NCI-H1417 treated with DMSO at 0.1 percent for 48 hours (cell line): ENCODE measurements at regions not wholly inside any gene's neighbourhood (a gene's known extent, or its start where the extent isn't known, plus 50 kb on each side); places are given as distances from the start of the nearest gene placed in this dataset.
A peak's percentile ranks its signal among the peaks of the same experiment; 100 is the strongest.
"Not testable (repeated sequence)": the region's sequence is repeated elsewhere in the genome, so short reads cannot be mapped to it uniquely, and the experiment has no call there.

Experiments
- DNase-seq: peaks from one replicate; lab custom pipeline; 2025; lab: John Stamatoyannopoulos, UW

DNA sequence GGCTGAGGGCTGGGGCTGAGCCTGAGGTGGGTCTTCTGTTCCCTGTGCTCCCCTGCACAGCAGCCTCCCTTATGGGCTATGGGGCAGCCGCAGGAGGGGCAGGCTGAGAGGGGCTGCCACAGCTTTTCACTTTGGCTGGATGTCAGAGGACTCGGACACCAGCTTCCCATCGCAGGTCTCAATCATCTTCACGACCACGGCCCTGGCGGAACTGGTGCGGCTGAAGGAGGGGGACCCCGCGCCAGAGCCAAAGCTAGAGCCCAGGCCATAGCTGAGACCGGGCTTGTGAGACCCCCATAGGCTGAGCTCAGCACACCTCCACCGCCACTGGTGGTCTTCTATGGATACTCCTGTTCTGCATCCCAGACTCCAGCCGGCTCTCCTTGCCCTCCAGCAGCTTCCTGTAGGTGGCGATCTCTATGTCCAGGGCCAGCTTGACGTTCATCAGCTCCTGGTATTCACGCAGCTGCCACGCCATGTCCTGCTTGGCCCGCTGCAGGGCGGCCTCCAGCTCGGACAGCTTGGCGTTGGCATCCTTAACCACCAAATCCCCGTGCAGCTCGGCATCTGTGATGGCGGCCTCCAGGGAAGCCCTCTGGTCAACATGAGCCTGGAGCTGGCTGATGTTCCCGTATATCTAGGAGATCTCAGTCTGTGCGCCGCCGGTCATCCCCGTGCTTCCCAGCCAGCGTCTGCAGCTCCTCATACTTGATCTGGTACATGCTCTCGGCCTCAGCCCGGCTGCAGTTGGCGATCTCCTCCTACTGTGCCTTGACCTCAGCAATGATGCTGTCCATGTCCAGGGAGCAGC lies 181.7 kb upstream of the SYNPR start:
- no peak for DNase-seq

DNA sequence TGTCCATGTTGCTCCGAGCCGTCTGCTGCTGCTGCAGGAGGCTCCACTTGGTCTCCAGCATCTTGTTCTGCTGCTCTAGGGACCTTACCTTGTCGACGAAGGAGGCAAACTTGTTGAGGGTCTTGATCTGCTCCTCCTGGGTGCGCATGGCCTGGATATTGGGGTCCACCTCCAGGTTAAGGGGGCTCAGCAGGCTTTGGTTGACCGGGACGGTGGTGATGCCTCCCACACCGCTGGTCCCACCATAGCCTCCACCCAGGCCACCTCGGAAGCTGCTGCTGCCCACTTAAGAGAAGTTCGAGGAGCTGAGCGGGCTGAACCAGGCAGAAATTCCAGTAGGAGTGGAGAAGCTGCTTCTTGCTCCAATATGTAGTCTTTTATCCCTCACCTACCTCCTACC lies 180.7 kb upstream of the SYNPR start:
- no peak for DNase-seq

DNA sequence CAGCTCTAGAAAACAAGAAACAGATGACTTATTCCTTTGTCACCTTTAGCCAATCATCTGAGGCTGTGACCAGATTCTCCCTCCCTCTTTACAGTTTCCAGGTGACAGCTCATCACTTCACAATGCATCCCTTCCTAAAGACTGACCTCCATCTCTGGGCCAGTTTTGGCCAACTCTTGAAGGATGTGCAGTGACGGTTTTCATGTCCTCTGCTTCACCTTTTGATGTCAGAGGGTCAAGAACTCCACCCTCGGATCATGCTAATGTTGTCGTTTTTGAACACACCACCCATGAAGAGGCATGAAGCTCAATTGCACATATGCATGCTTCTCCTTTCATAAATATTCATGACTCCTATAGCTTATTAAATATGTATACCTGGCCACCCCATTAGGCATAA lies 161.2 kb upstream of the SYNPR start:
- no peak for DNase-seq

DNA sequence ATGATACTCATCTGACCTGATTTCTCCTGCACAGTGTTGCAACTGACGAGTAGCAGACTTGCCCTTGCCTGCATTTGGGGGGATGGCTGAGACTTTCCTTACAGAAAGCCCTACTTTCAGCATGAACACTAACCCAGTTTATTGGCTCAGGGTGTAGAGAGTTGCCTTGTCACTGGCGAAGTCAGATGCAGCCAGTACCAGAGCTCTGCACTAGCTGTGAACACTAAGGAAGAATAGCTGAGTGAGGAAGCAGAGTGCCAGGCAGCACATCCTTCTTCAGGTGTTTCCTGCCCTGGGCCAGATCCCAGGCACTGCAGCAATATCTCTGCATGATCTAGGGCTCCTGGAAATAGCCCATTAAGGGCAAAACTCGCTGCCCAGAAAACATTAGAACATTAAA lies 154.0 kb upstream of the SYNPR start:
- no peak for DNase-seq

DNA sequence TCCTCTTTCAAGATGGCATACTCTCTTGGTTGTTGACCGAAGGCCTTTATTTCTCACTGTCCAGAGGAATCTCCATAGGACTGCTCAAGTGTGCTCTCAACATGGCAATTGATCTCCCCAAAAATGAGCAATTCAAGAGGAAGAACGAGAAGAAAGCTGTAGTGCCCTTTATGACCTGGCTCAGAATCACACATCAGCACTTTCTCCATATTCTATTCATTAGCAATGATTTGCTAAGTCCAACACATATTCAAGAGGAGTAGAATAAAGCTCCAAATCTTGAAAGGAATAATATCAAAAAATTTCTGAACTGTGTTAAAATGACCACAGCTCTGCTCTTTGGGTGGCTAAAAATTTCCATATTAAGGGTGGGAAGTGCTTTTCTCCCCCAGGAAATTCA lies 151.6 kb upstream of the SYNPR start:
- DNase-seq, result no peak

DNA sequence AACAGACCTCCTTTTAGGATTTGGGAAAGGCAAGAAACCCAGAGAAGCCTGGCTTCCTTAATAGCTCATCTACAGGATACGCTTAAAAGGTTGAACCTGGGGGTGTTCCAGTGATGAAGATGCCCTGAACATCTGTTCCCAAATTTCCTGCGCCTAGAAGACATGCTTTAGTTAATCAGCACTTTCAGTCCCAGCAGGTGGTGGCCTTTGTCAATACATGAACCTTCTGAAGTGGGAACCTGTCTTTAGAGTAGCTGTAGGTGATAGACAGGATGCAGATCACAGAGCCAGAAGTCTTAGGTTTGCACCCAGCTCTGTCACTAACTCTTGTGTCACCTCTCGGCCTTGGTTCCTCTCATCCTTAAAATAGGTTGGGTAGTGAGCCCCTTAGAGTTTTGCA lies 149.7 kb upstream of the SYNPR start:
- no peak for DNase-seq

DNA sequence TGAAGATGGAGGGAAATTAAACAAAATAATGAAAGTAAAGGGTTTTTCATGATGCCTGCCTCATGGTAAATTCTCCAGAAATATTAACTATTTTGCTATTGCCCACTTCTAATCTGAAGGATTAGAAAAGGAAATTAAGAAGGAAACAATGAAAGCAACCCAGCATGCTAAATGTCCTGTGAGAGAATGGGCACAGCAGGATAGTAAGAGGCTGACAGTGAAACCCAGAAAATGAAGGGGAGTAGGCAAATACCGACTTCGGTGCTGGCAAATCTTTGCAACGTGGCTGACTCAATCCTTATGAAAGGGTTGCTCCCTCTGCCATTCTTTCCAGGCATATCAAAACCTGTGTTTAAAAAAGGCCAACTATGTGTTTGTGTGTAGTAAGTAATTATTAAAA lies 147.5 kb upstream of the SYNPR start:
- DNase-seq, result no peak

DNA sequence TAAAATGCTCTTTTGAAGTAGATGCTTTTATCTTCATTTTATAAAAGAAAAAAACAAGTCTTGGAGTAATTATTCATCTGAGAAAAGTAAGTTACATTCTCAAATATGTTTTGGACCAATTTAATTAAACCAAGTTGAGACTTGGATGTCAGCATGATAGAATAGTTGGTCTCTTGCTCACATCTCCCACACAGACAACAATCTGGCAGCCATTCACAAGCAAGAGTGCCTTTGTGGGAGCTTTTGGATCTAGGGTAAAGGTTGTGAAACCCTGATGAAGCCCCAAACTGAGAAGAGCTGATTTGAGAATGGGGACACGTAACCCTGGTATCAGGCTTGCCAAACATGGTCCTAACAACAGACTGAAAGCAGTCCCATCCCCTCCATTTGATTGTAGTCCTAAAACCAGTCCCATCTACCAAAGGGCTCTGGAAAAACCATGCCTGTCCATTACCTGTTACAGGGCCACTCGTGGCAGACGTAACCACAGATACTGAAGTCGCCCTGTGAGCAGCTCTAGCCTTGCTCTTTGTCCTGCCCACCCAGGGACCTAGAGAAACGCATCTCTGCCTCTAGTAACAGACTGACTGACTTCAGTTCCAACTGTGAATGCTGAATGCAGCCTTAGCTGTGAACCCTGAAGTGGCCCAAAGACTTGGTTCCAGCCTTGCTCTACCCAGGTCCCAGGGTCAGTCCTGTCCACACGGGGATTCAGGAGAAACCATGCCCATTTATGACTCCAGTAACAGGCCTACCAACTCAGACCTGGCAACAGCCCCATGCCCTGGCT lies 145.5 kb upstream of the SYNPR start:
- no peak for DNase-seq

DNA sequence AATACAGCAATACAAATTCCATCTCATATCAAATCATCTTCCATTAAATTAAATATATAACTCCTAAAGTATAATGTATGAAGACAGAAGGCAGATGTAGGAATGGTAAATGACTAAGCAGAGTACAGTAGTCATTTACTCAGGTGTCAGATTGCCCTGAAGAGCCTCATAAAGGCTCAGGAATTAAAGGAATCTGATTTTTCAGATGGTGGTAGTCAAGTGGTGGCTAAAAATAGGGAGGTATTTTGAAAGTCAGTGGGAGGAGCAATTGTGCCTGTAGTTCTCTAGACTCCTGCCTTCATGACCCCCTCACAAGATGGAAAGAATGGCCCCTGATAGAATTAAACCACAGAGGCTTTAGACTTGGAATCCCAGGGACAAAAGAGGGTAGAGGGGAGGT lies 142.7 kb upstream of the SYNPR start:
- no peak for DNase-seq

DNA sequence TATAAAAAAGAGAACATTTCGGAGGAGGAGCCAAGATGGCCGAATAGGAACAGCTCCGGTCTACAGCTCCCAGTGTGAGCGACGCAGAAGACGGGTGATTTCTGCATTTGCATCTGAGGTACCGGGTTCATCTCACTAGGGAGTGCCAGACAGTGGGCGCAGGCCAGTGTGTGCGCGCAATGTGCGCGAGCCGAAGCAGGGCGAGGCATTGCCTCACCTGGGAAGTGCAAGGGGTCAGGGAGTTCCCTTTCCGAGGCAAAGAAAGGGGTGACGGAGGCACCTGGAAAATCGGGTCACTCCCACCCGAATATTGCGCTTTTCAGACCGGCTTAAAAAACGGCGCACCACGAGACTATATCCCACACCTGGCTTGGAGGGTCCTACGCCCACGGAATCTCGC lies 141.9 kb upstream of the SYNPR start:
- not testable (repeated sequence) for DNase-seq

DNA sequence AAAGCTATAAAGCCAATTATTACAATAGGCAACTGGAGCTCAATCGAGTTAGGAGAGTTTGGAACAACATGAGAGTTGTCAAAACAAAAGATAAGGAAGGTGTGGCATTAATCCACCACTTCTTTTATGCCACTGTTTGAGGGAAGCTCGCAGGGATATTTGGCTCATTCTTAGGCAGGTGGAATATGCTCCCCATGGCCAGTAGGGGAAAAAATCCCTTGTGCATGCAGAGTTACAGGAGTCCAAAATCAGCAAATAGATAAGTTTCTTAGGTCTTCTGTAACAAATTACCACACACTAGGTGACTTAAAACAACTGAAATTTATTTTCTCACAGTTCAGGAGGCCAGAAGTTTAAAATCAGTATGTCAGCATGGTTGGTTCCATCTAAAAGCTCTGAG lies 135.4 kb upstream of the SYNPR start:
- no peak for DNase-seq

DNA sequence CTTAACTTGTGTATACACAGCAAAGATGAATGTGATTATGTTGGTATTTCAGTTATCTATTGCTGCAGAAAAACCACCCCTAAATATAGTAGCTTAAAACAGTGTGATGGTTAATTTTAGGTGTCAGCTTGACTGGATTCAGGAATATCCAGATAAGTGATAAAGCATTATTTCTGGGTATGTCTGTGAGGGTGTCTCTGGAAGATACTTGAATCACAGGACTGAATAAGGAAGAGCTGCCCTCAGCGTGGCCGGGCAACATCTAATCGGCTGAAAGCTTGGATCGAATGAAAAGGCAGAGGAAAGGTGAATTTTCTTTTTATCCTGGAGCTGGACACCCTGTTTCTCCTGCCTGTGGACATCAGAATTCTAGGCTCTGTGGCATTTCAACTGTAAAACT lies 132.0 kb upstream of the SYNPR start:
- no peak for DNase-seq

DNA sequence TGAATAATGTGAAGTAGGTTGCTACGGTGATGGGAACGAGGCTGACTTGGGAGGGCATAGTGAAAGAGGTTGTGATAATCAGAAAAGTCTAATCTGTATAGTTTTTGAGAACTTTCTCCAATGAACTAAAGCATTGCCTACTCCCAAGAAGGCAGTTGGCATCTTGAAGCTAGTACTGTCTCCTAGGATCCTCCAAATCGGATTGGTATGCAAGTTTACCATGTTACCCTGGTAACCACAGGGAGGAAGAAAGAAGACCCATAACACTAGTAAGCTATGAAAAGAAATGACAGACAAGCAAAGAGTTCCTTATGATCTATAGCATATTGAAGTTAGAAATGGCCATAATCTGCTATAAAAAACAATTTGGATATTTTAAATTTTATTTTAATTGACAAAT lies 127.2 kb upstream of the SYNPR start:
- no peak for DNase-seq

DNA sequence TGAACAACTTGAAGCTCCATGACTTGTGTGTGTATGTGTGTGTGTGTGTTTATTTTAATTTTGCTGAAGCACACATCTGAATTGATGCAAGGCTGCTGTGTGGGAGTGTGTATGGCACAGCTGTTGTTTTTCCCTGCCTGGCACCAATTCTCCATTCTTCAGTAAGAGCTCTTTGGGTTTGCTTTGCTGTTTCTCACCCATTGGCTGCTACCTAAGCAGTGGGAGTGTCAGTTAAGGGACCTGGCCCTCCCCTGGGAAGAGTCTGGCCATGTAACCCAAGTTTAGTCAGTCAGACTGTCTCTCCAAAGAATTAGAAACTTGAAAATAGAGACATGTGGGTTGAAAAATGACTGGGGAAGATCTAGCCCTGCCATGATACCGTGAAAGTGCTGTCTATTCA lies 126.2 kb upstream of the SYNPR start:
- no peak for DNase-seq

DNA sequence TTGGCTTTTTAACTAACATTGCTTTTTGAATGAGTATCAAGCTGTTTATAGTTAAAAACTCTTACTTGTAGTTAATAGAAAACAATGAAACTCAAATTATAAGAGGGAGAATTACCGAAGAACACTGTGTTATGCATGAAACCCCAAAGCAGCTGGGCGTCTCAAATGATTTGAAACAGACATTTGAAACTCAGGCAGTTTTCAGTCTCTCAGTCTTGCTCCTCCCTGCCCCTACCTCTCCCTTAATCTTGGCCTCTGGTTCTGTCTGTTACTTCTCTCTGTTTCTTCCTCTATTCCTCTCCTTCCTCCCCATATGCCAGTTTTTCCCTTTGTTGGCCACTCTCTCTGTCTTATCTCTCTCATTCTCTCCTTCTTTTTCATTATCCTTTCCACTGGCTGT lies 118.3 kb upstream of the SYNPR start:
- no peak for DNase-seq

DNA sequence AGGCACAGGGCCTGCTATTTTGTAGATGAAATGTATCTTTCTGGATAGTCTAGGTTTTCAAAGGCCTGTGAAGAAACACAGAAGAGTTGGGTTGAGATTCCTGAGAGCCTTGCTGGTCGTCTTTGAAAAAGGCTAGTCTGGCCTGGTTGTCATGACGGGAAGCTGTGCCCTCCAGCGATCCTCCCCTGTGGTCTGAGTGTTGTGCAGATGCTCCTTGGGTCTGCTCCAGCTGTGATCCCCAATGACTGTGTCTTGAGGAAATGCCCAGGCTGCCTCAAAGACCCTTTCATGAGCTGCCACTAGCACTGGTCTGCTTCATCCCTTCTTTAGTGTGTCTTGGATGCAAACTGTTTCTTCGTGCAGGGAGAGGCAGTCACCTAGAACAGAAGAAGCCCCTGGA lies 111.0 kb upstream of the SYNPR start:
- no peak for DNase-seq

DNA sequence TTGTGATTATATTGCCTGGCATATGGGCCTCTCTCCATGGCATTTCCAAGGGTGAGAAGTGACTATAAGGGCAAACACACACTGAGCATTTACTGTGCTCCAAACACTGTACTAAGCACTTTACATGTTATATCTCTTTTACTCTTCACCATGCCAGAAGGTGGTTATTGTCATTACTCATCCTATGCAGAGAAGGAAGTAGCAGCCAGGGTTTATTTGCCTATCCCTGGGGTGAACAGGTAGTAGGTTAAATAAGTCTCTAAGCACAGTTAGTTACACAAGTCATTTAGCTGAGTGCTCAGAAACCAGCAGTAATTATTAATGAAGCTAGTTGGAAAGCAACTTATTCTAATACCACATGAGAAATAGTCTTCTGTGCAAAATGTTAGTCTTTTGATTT lies 109.9 kb upstream of the SYNPR start:
- no peak for DNase-seq

DNA sequence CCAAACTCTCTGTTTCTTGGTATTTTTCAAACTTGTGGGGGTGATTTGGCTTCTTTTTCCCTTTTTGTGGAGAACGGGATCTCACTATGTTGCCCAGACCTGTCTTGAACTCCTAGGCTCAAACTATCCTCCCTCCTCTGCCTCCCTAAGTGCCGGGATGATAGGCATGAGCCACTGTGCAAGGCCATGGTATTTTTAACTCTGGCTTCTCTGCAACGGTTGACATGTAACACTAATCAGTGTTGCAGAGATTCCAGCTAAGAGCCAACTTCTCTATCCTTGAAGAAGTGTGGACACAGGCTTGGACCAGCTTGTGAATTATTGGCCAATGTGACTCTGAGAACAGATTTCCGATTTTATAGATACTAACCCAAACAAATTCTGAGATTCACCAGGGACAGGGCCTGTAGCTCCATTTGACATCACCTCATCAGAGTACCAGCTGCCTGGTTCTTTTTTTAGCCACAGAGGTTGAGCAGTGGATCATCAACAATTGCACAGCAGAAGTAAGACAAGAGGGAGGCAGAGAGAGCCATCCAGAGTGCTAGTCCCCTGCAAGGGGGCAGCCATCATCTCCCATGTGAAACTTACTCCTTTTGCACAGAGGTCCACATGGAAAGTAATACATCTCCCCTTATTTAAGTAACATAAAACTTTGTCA lies 98.1 kb upstream of the SYNPR start:
- DNase-seq, result no peak

DNA sequence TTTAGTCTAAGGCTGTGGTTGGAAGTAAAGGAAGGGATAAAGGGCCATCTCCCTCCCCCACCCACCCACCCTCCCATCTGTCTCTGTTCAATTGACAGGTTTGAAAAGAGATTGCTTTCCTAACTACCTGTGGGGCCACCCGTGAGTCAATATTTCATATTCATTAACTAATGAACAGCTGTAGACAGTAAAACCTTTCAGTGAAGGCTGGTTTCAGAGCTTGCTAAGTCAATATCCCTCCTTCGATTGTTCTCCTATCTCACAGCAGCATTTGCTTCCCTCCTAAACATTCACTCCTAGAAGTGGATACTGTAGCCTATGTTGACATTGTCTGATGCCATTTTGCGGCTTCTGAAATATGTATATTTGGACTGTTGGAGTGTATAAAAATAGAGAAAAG lies 85.9 kb upstream of the SYNPR start:
- peak; percentile 30 for DNase-seq

DNA sequence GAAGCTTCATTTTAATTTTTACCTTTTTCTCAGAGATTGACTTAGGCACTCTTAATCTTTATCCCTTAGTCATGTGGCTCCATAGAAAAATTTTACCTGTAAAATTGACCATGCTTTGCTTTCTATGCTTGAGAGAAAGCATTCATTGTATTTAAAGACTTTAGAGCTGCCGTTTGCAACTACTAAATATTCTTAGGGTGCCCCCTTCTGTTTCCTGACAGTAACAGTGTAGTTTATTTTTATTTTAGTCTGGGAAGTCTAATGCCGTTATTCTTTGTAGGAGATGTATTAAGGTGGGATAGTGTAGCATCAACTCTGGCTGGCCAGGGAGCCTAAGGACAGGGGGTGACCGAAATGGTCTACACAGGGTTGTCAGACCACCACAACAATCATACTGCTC lies 84.5 kb upstream of the SYNPR start:
- DNase-seq, result no peak

DNA sequence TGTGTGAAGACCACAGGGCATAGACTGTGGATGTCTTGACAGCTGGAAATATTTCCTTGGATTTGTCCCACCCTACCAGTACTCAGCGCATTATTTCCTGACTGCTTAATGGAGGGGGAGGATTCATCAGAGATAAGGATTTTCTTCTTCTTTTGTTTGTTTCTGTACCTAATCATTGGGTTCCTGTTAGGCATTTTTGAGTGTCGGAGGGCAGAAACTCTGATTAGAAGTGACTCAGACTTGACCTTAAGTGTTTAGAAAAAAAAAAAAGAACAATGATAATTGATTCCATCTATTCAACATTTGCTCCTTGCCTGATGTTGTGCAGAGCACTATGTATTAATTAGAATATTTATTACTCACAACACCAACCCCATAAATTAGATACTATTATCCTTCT lies 78.5 kb upstream of the SYNPR start:
- no peak for DNase-seq

DNA sequence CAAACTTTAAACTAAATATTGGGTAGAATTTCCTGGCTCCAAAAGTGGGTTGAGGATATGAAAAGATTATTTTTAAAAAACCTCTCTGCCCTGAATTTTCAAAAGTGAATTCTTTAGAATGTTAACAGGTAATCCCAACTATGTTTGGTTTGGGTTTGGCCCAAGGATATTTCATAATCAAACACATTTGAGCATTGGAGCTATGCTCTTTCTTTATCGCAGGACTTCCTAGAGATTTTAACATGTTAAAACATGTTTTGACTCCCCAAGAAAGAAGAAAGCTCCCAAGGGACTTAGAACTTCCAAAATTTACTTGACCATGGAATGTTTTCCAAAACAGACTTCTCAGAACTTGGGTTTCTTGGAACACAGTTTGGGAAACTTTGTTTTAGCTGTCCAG lies 75.6 kb upstream of the SYNPR start:
- DNase-seq, result no peak

DNA sequence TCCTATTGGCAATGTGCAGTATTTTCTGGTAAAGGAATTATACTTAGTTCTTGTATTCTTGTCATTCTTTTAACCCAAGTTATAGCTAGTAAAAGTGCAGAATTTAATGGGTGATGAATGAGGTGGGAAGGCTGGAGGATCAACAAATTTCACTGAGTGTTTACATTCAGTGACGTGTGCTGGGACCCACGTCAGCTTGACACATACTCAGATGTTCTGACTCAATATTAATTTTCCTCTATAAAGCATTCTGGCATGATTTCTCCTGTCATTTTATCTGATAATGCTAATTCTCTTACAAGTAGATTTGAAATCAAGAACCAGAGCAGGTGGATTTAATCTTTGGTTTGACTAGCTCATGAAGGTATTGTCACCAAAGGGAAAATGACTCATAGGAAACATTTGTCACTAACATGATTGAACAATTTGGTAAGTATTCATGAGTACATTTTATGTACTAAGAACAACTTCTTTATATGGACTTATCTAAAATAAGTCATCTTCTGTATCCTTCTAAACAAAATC lies 71.0 kb upstream of the SYNPR start:
- DNase-seq, result no peak
